ENCODE measurements at regions not wholly inside any gene's neighbourhood (a gene's known extent, or its start where the extent isn't known, plus 50 kb on each side); places are given as distances from the start of the nearest gene placed in this dataset.
"Not testable (repeated sequence)": the region's sequence is repeated elsewhere in the genome, so short reads cannot be mapped to it uniquely, and the experiment has no call there.

GRCh38 chr3:30455112-30455511 is 151.3 kb upstream of the TGFBR2 start:
- not testable (repeated sequence) for TF ChIP-seq CTCF, EZH2phosphoT487 (IDR thresholded peaks at IDR 0.05)

Measured in neural progenitor cell (in vitro differentiated cells).